ENCODE measurements at regions not wholly inside any gene's neighbourhood (a gene's known extent, or its start where the extent isn't known, plus 50 kb on each side); places are given as distances from the start of the nearest gene placed in this dataset.

GRCh38 chr1:30507016-30507312, 216.4 kb downstream of the MATN1 start:
- Histone ChIP-seq H3K36me3 (no peaks in the 10 kb centered on the region), H3K4me3 (no peak overlapping the region), H3K27me3 (peaks cover 0 to 18% (median 6%) of the 10 kb centered on the region in 7 donors), H3K4me1 (no peaks in the 10 kb centered on the region), H3K27ac (no peak overlapping the region), H3K9me3 (peaks cover 0 to 6% (median 0%) of the 10 kb centered on the region in 11 donors)
- TF ChIP-seq CTCF (IDR thresholded peaks at IDR 0.05), result no peak
- DNase-seq (no peak), ATAC-seq (no peak)
- intact Hi-C loops (cut with DNase I), result no loop called here
- 91 to 94% methylated on average over 2 of the region's 2 CpGs for WGBS, 2 donors

DNA sequence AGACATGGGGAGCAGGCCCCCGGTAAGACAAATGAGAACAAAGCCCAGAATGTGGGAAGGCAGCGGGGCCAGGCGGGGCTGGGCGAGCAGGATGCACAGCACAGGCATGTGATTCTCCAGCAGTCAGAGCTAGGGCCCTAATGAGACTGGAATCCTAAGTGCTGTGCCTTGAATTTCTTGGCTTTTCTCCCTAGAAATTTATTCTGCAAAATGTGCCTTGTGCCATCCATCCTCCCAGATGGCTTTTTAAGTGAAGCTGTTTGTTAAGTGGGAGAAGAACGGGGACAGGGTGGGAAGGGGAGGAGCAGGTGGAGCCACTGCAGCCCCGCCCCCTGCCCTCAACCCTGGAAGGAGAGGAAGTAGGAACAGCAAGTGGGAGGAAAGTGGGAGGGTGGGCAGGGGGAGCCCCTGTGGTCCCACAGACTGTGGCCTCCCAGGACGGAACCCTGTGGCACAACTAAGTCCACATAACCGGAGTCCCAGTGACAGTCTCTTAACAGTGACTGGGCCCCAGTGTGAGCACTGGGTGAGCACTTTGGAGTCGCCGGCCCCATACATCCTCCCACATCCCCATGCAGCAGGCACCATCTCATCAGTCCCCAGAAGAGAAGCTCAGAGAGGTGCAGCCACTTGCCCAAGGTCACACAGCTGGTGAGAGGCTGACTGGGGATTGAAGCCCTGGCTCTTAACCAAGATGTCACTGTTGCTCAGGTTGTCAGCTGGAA, 216.9 kb downstream of the MATN1 start:
- WGBS, 2 donors, result 62 to 68% methylated on average over 10 of the region's 10 CpGs
- H3K27me3 ChIP-seq, result peaks cover 0 to 18% (median 6%) of the 10 kb centered on the region in 7 donors
- H3K4me3 ChIP-seq, result no peak overlapping the region
- H3K36me3 ChIP-seq, result no peaks in the 10 kb centered on the region
- H3K27ac ChIP-seq, result no peak overlapping the region
- ATAC-seq (no peak), DNase-seq (no peak)
- no peak for TF ChIP-seq CTCF (IDR thresholded peaks at IDR 0.05)
- H3K4me1 ChIP-seq, result no peaks in the 10 kb centered on the region
- intact Hi-C loops (cut with DNase I), result no loop called here
- peaks cover 0 to 10% (median under 1%) of the 10 kb centered on the region in 11 donors for H3K9me3 ChIP-seq

DNA sequence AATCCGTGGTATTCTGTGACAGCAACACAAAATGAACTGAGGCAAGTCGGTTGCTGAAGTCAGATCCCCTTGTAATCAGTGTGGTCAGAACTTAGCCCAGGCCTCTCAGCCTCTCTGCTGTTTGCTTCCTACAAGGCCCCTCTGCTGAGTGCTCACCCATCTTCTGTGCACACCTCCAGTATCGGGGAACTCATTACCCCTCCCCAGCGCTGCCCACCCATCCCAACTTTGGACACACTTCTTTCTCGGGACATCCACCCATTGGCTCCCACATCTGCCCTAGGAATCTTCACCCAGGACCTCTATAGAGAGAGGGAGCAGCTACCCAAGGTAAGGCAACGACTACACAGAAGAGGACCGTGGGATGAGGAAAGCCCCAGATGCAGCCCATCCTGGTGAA, 217.5 kb downstream of the MATN1 start:
- Histone ChIP-seq H3K27me3 (peaks cover 0 to 18% (median 6%) of the 10 kb centered on the region in 7 donors), H3K36me3 (no peaks in the 10 kb centered on the region), H3K9me3 (peaks cover 0 to 16% (median 3%) of the 10 kb centered on the region in 11 donors), H3K4me3 (no peak overlapping the region), H3K27ac (no peak overlapping the region), H3K4me1 (no peaks in the 10 kb centered on the region)
- TF ChIP-seq CTCF (IDR thresholded peaks at IDR 0.05), result no peak
- no peak for ATAC-seq
- intact Hi-C loops (cut with DNase I), result no loop called here
- WGBS, 2 donors, result 79 to 80% methylated on average over 7 of the region's 7 CpGs
- DNase-seq, result no peak

DNA sequence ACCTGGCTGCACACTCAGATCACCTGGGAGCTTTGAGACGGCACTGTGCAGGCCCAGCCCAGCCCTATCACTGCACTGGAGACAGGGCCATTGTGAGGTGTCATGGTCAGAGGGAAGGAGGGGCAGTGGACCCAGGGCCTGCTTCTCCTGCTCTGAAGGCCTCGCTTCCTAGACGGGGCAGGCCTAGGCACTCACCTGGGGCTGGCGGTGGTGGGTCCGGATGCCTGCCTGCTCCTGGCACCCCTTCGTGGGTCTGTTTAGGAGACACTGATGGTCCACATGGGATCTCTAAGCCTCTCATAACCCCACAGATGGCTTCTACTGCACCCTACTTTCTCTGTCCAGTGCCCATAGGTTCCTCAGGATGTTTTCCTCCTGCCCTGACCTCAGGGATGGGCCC, 230.9 kb downstream of the MATN1 start:
- 72 to 79% methylated on average over 6 of the region's 6 CpGs for WGBS, 2 donors
- no peak overlapping the region for H3K4me3 ChIP-seq
- no peak overlapping the region for H3K27ac ChIP-seq
- no peaks in the 10 kb centered on the region for H3K4me1 ChIP-seq
- intact Hi-C loops (cut with DNase I), result no loop called here
- TF ChIP-seq CTCF (IDR thresholded peaks at IDR 0.05), result no peak
- no peaks in the 10 kb centered on the region for H3K36me3 ChIP-seq
- peaks cover 0 to 19% (median 0%) of the 10 kb centered on the region in 11 donors for H3K9me3 ChIP-seq
- H3K27me3 ChIP-seq, result no peaks in the 10 kb centered on the region
- no peak for DNase-seq
- no peak for ATAC-seq

Data from heart right ventricle (tissue), 16 donors.